ENCODE measurements at regions not wholly inside any gene's neighbourhood (a gene's known extent, or its start where the extent isn't known, plus 50 kb on each side); places are given as distances from the start of the nearest gene placed in this dataset.

DNA sequence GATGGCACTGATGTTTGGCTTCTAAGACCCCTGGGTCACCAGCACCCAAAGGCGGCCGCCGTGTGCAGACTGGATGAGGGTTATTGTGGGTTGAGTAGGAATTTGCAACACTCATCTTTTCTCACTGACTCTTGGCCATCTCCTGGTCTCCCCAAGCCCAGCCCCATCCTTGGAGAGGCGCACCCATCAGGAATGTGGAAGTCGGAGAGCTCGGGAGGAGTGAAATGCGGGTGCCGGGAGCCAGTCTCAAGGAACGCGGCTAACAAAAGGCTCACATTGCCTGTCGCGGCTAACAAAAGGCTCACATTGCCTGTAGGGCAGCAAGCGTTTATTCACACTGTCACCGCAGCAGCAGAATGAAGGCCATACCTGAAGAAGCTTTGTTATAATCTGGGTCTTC, 248.6 kb downstream of the FOXL1 start:
- TF ChIP-seq CEBPB (IDR thresholded peaks at IDR 0.05) (no peak), SMC3 (IDR thresholded peaks at IDR 0.05) (no peak), POLR2A (IDR thresholded peaks at IDR 0.05; ENCODE audit: low read length) (no peak), HDAC2 (IDR thresholded peaks at IDR 0.05) (no peak), E2F6 (IDR thresholded peaks at IDR 0.05; ENCODE audit: borderline replicate concordance, low read depth) (no peak), JUNB (IDR thresholded peaks at IDR 0.05) (no peak), JUN (IDR thresholded peaks at IDR 0.05) (no peak)
- TF ChIP-seq, protein P1, sequence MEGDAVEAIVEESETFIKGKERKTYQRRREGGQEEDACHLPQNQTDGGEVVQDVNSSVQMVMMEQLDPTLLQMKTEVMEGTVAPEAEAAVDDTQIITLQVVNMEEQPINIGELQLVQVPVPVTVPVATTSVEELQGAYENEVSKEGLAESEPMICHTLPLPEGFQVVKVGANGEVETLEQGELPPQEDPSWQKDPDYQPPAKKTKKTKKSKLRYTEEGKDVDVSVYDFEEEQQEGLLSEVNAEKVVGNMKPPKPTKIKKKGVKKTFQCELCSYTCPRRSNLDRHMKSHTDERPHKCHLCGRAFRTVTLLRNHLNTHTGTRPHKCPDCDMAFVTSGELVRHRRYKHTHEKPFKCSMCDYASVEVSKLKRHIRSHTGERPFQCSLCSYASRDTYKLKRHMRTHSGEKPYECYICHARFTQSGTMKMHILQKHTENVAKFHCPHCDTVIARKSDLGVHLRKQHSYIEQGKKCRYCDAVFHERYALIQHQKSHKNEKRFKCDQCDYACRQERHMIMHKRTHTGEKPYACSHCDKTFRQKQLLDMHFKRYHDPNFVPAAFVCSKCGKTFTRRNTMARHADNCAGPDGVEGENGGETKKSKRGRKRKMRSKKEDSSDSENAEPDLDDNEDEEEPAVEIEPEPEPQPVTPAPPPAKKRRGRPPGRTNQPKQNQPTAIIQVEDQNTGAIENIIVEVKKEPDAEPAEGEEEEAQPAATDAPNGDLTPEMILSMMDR (IDR thresholded peaks at IDR 0.05), result no peak

Data from A549 (cell line).